ENCODE measurements at regions not wholly inside any gene's neighbourhood (a gene's known extent, or its start where the extent isn't known, plus 50 kb on each side); places are given as distances from the start of the nearest gene placed in this dataset.

DNA sequence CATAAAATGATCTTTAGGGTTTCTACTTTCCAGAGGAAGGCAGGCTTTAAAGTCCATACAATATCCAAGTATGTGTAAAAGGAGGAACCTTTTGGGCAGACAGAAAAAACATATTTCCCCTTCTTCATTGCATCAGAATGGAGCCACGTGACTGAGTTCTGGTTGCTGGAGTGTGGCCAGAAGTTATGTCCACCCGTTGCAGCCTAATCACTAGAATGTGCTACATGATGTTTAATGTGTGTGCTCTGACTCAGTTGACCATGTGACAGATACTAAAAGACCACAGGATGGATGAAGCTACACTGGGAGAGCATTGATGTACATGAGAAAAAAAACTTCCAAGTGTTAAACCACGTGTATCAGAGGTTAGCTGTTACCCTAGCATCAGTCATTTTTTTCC is 460.9 kb downstream of the RIT2 start (continued):
- no peak for TF ChIP-seq FOXM1 (IDR thresholded peaks at IDR 0.05; ENCODE audit: low read depth)
- TF ChIP-seq MAX (IDR thresholded peaks at IDR 0.05; ENCODE audit: low read depth): no peak
- no peak for TF ChIP-seq PBX3 (IDR thresholded peaks at IDR 0.05)

- no peaks in the 10 kb centered on the region for H3K36me3 ChIP-seq (replicated peaks in 1 of 2; ENCODE audit: control insufficient read depth in 1 of 2, insufficient read depth in 2 of 2, low read length in 1 of 2)
- no peaks in the 10 kb centered on the region for H3K79me2 ChIP-seq (ENCODE audit: insufficient read depth)
- no peak overlapping the region for H3K4me3 ChIP-seq (ENCODE audit: low read depth in 2 of 2, low read length in 1 of 2)
- no peak overlapping the region for H3K9ac ChIP-seq
- no peaks in the 10 kb centered on the region for H3K9me2 ChIP-seq
- H3K27me3 ChIP-seq (ENCODE audit: insufficient read depth): no peaks in the 10 kb centered on the region
- CTCF ChIA-PET: interaction anchor here (0.7 kb wide), 1 partner anchor 907 kb away, joined by 3 read pairs; no protein-coding TSS in a partner anchor
- DNase-seq: no peak
- H2AFZ ChIP-seq (ENCODE audit: low read depth): no peak overlapping the region
- no peaks in the 10 kb centered on the region for H3K4me1 ChIP-seq (ENCODE audit: control insufficient read depth in 1 of 2, insufficient read depth in 2 of 2, low read depth in 1 of 2, low read length in 1 of 2)
- no peak overlapping the region for H3K4me2 ChIP-seq
- WGBS (ENCODE audit: low lambda C conversion rate): 19% methylated on average over 1 of the region's 1 CpG
- H4K20me1 ChIP-seq (ENCODE audit: insufficient read depth): no peaks in the 10 kb centered on the region
- H3K27ac ChIP-seq (ENCODE audit: low read depth in 2 of 2, low read length in 1 of 2): no peak overlapping the region
- no peaks in the 10 kb centered on the region for H3K9me3 ChIP-seq
- POLR2A ChIA-PET: no interaction called here
- H3F3A ChIP-seq (replicated peaks; ENCODE audit: insufficient read depth): no peaks in the 10 kb centered on the region
- no peak for TF ChIP-seq JUND (IDR thresholded peaks at IDR 0.05)
- TF ChIP-seq FOXJ3 (CRISPR knock-in tag; IDR thresholded peaks at IDR 0.05): no peak
- TF ChIP-seq FOSL2 (IDR thresholded peaks at IDR 0.05; ENCODE audit: borderline replicate concordance, low read depth): no peak
- TF ChIP-seq SIN3A (IDR thresholded peaks at IDR 0.05; ENCODE audit: borderline replicate concordance, low read depth, low read length): no peak
- no peak for TF ChIP-seq RXRA (IDR thresholded peaks at IDR 0.05; ENCODE audit: borderline replicate concordance, low read depth)
- TF ChIP-seq USF1 (IDR thresholded peaks at IDR 0.05; ENCODE audit: borderline replicate concordance, low read depth): no peak
- TF ChIP-seq TEAD4 (IDR thresholded peaks at IDR 0.05; ENCODE audit: borderline replicate concordance, insufficient read depth): no peak
- no peak for TF ChIP-seq TCF12 (IDR thresholded peaks at IDR 0.05)
- TF ChIP-seq IRF3 (IDR thresholded peaks at IDR 0.05; ENCODE audit: low read depth, low read length): no peak
- no peak for TF ChIP-seq MXI1 (IDR thresholded peaks at IDR 0.05; ENCODE audit: low read depth, low read length)
- TF ChIP-seq POLR2AphosphoS5 (IDR thresholded peaks at IDR 0.05; ENCODE audit: low read depth, low read length): no peak
- no peak for TF ChIP-seq CHD2 (IDR thresholded peaks at IDR 0.05; ENCODE audit: low read length, partially characterized antibody)
- TF ChIP-seq FOXM1 (IDR thresholded peaks at IDR 0.05; ENCODE audit: low read depth): no peak
- TF ChIP-seq NRF1 (IDR thresholded peaks at IDR 0.05; ENCODE audit: low read depth, low read length): no peak
- TF ChIP-seq TAF1 (IDR thresholded peaks at IDR 0.05; ENCODE audit: borderline replicate concordance, low read depth, low read length): no peak
- no peak for TF ChIP-seq YY1 (IDR thresholded peaks at IDR 0.05; ENCODE audit: low read depth)
These were observed 457.9 kb downstream of the RIT2 start for GRCh38 chr18:42657551-42657950.
